ENCODE measurements at regions not wholly inside any gene's neighbourhood (a gene's known extent, or its start where the extent isn't known, plus 50 kb on each side); places are given as distances from the start of the nearest gene placed in this dataset.

DNA sequence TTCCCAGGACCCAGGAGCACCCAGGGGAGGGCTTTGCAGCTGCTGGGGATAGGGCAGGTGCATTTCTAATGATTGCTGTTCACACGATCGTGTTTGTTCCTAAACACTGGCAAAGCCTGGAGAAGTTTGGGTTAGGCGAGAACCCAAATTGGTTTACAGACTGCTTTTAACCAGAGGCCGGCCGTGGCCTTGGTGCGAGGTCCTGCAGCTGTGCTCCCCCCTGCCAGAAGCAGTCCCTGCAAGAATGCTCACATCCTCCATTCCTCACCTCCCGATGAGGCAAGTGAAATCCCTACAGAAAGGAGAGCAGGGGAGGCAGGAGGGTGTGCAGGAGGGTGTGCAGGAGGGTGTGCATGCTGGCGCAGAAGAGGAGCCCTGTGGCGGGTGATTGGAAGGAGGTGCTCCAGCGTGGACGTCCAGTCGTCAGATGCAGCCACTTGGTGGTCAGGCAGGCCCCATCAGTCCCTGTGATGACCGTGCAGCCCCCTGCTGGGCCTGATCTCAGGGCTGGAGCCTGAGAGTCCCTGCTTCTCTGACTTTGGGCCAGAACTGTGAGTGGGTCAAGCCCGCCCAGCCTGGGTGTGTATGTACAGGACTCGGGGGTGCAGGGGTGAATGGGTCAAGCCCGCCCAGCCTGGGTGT lies 55.7 kb upstream of the FRMD1 start:
- no peaks in the 10 kb centered on the region for H3K27me3 ChIP-seq
- H3K27ac ChIP-seq = no peak overlapping the region
- H3K4me3 ChIP-seq = no peak overlapping the region
- no peak overlapping the region for H3K9ac ChIP-seq (ENCODE audit: low read depth in 2 of 2, low read length in 2 of 2)
- H3K36me3 ChIP-seq = no peaks in the 10 kb centered on the region
- intact Hi-C loops (cut with DNase I) = loop anchor here (5.0 kb wide), 1 partner anchor 72 kb away; no protein-coding TSS in a partner anchor
- no peaks in the 10 kb centered on the region for H3K4me1 ChIP-seq
- DNase-seq = peak; percentile 15
- TF ChIP-seq CTCF (IDR thresholded peaks at IDR 0.05) = no peak
- H3K9me3 ChIP-seq = no peaks in the 10 kb centered on the region

DNA sequence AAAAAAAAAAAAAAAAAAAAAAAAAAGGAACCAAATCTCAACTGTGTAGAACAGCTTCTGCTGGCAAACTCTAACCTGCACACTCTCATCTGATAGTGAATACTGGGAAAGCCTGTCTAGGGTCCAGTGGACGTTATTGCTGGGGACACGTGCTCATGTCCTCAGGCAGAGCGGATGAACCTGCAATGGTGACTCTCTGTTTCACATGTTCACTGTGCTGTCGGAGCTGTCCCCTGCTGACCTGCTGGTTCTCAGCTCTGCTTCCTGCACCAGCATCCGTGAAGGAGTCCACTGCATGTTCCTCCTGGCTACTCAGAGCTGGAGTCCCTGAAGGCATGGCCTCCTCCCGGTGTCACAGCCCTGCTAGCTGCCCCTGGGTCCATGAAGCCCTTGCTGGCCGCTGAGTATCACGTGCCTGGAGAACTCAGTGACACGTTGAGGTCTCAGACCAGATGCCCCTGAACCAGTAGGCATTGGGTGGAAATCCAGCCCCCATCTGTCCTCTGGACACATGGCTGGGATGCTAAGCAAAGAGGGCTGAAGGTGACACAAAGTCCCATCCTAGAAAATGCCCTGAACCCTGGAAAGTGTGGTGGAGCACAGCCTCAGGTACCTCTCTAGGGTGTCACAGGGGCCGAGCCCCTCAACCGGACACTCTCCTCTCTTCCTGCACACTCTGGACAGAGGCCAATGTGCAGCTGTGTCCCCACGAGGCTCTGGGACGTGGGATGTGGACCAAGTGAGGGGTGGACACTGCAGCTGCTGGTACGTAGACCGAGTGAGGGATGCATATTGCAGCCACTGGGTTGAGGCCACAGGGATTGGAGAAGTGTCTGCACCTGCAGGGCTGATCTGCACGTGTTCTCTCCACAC lies 54.9 kb upstream of the FRMD1 start:
- no peak overlapping the region for H3K9ac ChIP-seq (ENCODE audit: low read depth in 2 of 2, low read length in 2 of 2)
- H3K9me3 ChIP-seq = no peaks in the 10 kb centered on the region
- intact Hi-C loops (cut with DNase I) = loop anchor here (5.0 kb wide), 1 partner anchor 72 kb away; no protein-coding TSS in a partner anchor
- H3K36me3 ChIP-seq = no peaks in the 10 kb centered on the region
- H3K4me1 ChIP-seq = no peaks in the 10 kb centered on the region
- TF ChIP-seq CTCF (IDR thresholded peaks at IDR 0.05) = no peak
- peak; percentile 12 for DNase-seq
- no peak overlapping the region for H3K4me3 ChIP-seq
- H3K27me3 ChIP-seq = no peaks in the 10 kb centered on the region
- no peak overlapping the region for H3K27ac ChIP-seq

DNA sequence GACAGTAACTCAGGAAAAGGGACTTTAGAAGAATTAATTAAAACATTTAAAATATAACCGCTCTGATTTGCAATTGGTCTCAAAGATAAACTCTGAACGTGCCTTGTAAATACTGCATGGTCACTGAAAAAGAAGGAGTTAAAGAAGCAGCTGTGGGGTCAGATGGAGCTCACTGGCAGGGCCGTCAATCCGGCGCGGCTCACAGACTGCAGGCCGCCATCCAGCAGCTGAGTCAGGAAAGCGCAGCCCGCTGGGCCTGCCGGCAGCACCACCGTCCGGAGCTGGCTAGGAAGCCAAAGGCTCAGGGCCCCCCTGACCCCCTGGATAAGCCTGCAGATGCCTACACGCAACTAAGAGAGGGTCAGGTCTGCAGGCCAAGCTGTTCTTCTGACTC lies 54.2 kb upstream of the FRMD1 start:
- no peak for TF ChIP-seq CTCF (IDR thresholded peaks at IDR 0.05)
- H3K9ac ChIP-seq (ENCODE audit: low read depth in 2 of 2, low read length in 2 of 2) = no peak overlapping the region
- no peaks in the 10 kb centered on the region for H3K9me3 ChIP-seq
- no peaks in the 10 kb centered on the region for H3K27me3 ChIP-seq
- H3K4me3 ChIP-seq = no peak overlapping the region
- H3K36me3 ChIP-seq = no peaks in the 10 kb centered on the region
- intact Hi-C loops (cut with DNase I) = loop anchor here (5.0 kb wide), 1 partner anchor 71 kb away; no protein-coding TSS in a partner anchor
- peak; percentile 17 for DNase-seq
- no peak overlapping the region for H3K27ac ChIP-seq
- H3K4me1 ChIP-seq = no peaks in the 10 kb centered on the region

DNA sequence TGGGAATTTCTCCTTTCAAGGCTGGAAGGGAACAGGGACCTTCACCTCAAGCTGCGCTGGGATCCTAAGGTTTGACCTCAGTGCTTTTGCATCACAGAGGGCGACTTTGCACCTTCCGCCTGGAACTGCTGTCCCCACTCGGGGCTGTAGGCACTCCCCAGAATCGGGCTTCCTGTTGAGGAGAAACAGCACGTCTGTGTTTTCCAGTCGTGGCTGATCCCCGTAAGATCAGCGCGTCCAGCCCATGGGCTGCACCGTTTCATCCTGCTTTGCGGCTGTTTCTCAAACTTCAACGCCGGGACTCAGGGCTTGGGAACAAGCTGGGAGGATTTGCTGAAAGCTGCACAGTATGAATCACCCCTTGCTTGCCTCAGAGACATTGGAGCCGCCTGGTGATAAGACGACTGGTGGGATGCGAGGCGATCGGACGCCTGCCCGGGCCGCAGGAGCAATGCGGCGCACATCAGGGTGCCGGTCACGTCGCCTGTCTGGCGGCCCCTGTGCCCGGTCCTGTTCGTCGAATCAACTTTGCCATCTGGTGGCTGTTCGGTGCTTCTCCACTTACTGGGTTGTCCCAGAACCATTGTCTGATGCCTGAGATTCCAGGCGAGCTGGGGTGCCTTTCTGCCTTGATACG lies 53.6 kb upstream of the FRMD1 start:
- intact Hi-C loops (cut with DNase I) = loop anchor here (5.0 kb wide), 1 partner anchor 70 kb away; no protein-coding TSS in a partner anchor
- Histone ChIP-seq H3K4me1 (no peaks in the 10 kb centered on the region), H3K9ac (ENCODE audit: low read depth in 2 of 2, low read length in 2 of 2) (no peak overlapping the region), H3K36me3 (no peaks in the 10 kb centered on the region), H3K27me3 (no peaks in the 10 kb centered on the region), H3K27ac (no peak overlapping the region), H3K9me3 (no peaks in the 10 kb centered on the region), H3K4me3 (no peak overlapping the region)
- TF ChIP-seq CTCF (IDR thresholded peaks at IDR 0.05) = peak; percentile 12
- peak; percentile 22 for DNase-seq
